ENCODE measurements at regions not wholly inside any gene's neighbourhood (a gene's known extent, or its start where the extent isn't known, plus 50 kb on each side); places are given as distances from the start of the nearest gene placed in this dataset.

GRCh38 chr10:36621346-36621745, 504.1 kb upstream of the ANKRD30A start:
- TF ChIP-seq, protein P1, sequence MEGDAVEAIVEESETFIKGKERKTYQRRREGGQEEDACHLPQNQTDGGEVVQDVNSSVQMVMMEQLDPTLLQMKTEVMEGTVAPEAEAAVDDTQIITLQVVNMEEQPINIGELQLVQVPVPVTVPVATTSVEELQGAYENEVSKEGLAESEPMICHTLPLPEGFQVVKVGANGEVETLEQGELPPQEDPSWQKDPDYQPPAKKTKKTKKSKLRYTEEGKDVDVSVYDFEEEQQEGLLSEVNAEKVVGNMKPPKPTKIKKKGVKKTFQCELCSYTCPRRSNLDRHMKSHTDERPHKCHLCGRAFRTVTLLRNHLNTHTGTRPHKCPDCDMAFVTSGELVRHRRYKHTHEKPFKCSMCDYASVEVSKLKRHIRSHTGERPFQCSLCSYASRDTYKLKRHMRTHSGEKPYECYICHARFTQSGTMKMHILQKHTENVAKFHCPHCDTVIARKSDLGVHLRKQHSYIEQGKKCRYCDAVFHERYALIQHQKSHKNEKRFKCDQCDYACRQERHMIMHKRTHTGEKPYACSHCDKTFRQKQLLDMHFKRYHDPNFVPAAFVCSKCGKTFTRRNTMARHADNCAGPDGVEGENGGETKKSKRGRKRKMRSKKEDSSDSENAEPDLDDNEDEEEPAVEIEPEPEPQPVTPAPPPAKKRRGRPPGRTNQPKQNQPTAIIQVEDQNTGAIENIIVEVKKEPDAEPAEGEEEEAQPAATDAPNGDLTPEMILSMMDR (conservative IDR thresholded peaks at IDR 0.05; ENCODE audit: low read depth, low read length) = no peak
- no peak for TF ChIP-seq EZH2 (IDR thresholded peaks at IDR 0.05; ENCODE audit: borderline replicate concordance, low read depth, low read length, poor library complexity, severe bottlenecking)

Data from A673 (cell line).